ENCODE measurements at regions not wholly inside any gene's neighbourhood (a gene's known extent, or its start where the extent isn't known, plus 50 kb on each side); places are given as distances from the start of the nearest gene placed in this dataset.
"Not testable (repeated sequence)": the region's sequence is repeated elsewhere in the genome, so short reads cannot be mapped to it uniquely, and the experiment has no call there.

- DNase-seq (ENCODE audit: low read depth) = no peak
Measured at GRCh38 chr2:176768185-176768584, 444.4 kb upstream of the HNRNPA3 start.

GRCh38 chr2:176769021-176769420 is 443.6 kb upstream of the HNRNPA3 start:
- DNase-seq (ENCODE audit: low read depth) = no peak

- DNase-seq (ENCODE audit: low read depth) = no peak
Measured at GRCh38 chr2:176769499-176770370, 442.9 kb upstream of the HNRNPA3 start.

GRCh38 chr2:176772816-176773215 is 439.8 kb upstream of the HNRNPA3 start:
- no peak for DNase-seq (ENCODE audit: low read depth)

GRCh38 chr2:176774766-176775451 is 437.7 kb upstream of the HNRNPA3 start:
- no peak for DNase-seq (ENCODE audit: low read depth)

GRCh38 chr2:176777262-176777661 is 435.3 kb upstream of the HNRNPA3 start:
- DNase-seq (ENCODE audit: low read depth) = no peak

- DNase-seq (ENCODE audit: low read depth) = no peak
Measured at GRCh38 chr2:176779917-176780316, 432.7 kb upstream of the HNRNPA3 start.

- no peak for DNase-seq (ENCODE audit: low read depth)
Measured at GRCh38 chr2:176780348-176780747, 432.2 kb upstream of the HNRNPA3 start.

GRCh38 chr2:176781570-176782217 is 430.9 kb upstream of the HNRNPA3 start:
- DNase-seq (ENCODE audit: low read depth) = no peak

GRCh38 chr2:176784633-176785200 is 427.9 kb upstream of the HNRNPA3 start:
- no peak for DNase-seq (ENCODE audit: low read depth)

GRCh38 chr2:176789751-176790150 is 422.8 kb upstream of the HNRNPA3 start:
- DNase-seq (ENCODE audit: low read depth) = no peak

GRCh38 chr2:176790468-176790867 is 422.1 kb upstream of the HNRNPA3 start:
- DNase-seq (ENCODE audit: low read depth) = no peak

GRCh38 chr2:176793792-176794191 is 418.8 kb upstream of the HNRNPA3 start:
- no peak for DNase-seq (ENCODE audit: low read depth)

- DNase-seq (ENCODE audit: low read depth) = no peak
Measured at GRCh38 chr2:176794392-176794791, 418.2 kb upstream of the HNRNPA3 start.

GRCh38 chr2:176795823-176796222 is 416.8 kb upstream of the HNRNPA3 start:
- no peak for DNase-seq (ENCODE audit: low read depth)

- not testable (repeated sequence) for DNase-seq (ENCODE audit: low read depth)
Measured at GRCh38 chr2:176796677-176797076, 415.9 kb upstream of the HNRNPA3 start.

GRCh38 chr2:176804392-176804791 is 408.2 kb upstream of the HNRNPA3 start:
- no peak for DNase-seq (ENCODE audit: low read depth)

GRCh38 chr2:176805345-176805744 is 407.2 kb upstream of the HNRNPA3 start:
- no peak for DNase-seq (ENCODE audit: low read depth)

GRCh38 chr2:176812246-176812775 is 400.3 kb upstream of the HNRNPA3 start:
- DNase-seq (ENCODE audit: low read depth) = no peak

GRCh38 chr2:176813156-176813555 is 399.4 kb upstream of the HNRNPA3 start:
- no peak for DNase-seq (ENCODE audit: low read depth)

GRCh38 chr2:176813621-176814049 is 399.0 kb upstream of the HNRNPA3 start:
- no peak for DNase-seq (ENCODE audit: low read depth)

- no peak for DNase-seq (ENCODE audit: low read depth)
Measured at GRCh38 chr2:176814274-176814673, 398.3 kb upstream of the HNRNPA3 start.
